Neuron (in vitro differentiated cells): ENCODE measurements at regions not wholly inside any gene's neighbourhood (a gene's known extent, or its start where the extent isn't known, plus 50 kb on each side); places are given as distances from the start of the nearest gene placed in this dataset.
"Not testable (repeated sequence)": the region's sequence is repeated elsewhere in the genome, so short reads cannot be mapped to it uniquely, and the experiment has no call there.

Experiments used
- H2AFZ ChIP-seq: one replicate; pipeline ENCODE4 v1.6.1; 2013; ENCODE audit warnings: low read depth, mild to moderate bottlenecking, inconsistent platforms, low read length, moderate library complexity
- H3K27me3 ChIP-seq: one replicate; pipeline ENCODE4 v1.6.1; 2013; ENCODE audit warnings: low read length; ENCODE audit not compliant: insufficient read depth
- H3K36me3 ChIP-seq: one replicate; pipeline ENCODE4 v1.6.1; 2013; ENCODE audit warnings: low read length; ENCODE audit not compliant: insufficient read depth
- H3K4me1 ChIP-seq: one replicate; pipeline ENCODE4 v1.6.1; 2013; ENCODE audit warnings: low read length; ENCODE audit not compliant: insufficient read depth
- H3K4me3 ChIP-seq: 2 replicates; pipeline ENCODE4 v1.5.1; 2013; ENCODE audit warnings: mild to moderate bottlenecking, low read length, moderate library complexity
- H3K9me3 ChIP-seq: one replicate; pipeline ENCODE4 v1.6.1; 2013; ENCODE audit warnings: low read length

- H2AFZ ChIP-seq, H3K9me3 ChIP-seq, H3K36me3 ChIP-seq, H3K4me3 ChIP-seq, H3K27me3 ChIP-seq, H3K4me1 ChIP-seq: not testable (repeated sequence)
Observed at GRCh38 chr12:115285429-115285828, 601.5 kb upstream of the TBX3 start.

- no peak overlapping the region for H2AFZ ChIP-seq
- H3K4me1 ChIP-seq = no peaks in the 10 kb centered on the region
- H3K9me3 ChIP-seq = no peaks in the 10 kb centered on the region
Observed at GRCh38 chr12:115273456-115273855, 589.5 kb upstream of the TBX3 start.

GRCh38 chr12:115268451-115268850 lies 584.5 kb upstream of the TBX3 start:
- no peak overlapping the region for H3K4me3 ChIP-seq
- H3K9me3 ChIP-seq = no peaks in the 10 kb centered on the region
- no peaks in the 10 kb centered on the region for H3K36me3 ChIP-seq
- H3K4me1 ChIP-seq = no peaks in the 10 kb centered on the region
- no peaks in the 10 kb centered on the region for H3K27me3 ChIP-seq
- H2AFZ ChIP-seq = no peak overlapping the region

More at GRCh38 chr12:115273456-115273855, 589.5 kb upstream of the TBX3 start:
- Histone ChIP-seq H3K4me3 (no peak overlapping the region), H3K36me3 (no peaks in the 10 kb centered on the region), H3K27me3 (no peaks in the 10 kb centered on the region)

GRCh38 chr12:115267891-115268290 lies 583.9 kb upstream of the TBX3 start:
- H3K9me3 ChIP-seq = no peaks in the 10 kb centered on the region
- no peak overlapping the region for H3K4me3 ChIP-seq
- H3K27me3 ChIP-seq = no peaks in the 10 kb centered on the region
- H3K36me3 ChIP-seq = no peaks in the 10 kb centered on the region
- H2AFZ ChIP-seq = no peak overlapping the region
- no peaks in the 10 kb centered on the region for H3K4me1 ChIP-seq

GRCh38 chr12:115267464-115267863 lies 583.5 kb upstream of the TBX3 start:
- H3K36me3 ChIP-seq = no peaks in the 10 kb centered on the region
- H2AFZ ChIP-seq = no peak overlapping the region
- no peaks in the 10 kb centered on the region for H3K27me3 ChIP-seq
- no peak overlapping the region for H3K4me3 ChIP-seq
- no peaks in the 10 kb centered on the region for H3K9me3 ChIP-seq
- H3K4me1 ChIP-seq = no peaks in the 10 kb centered on the region

GRCh38 chr12:115264605-115265004 lies 580.6 kb upstream of the TBX3 start:
- Histone ChIP-seq H3K36me3 (no peaks in the 10 kb centered on the region), H3K9me3 (no peaks in the 10 kb centered on the region), H3K4me1 (no peaks in the 10 kb centered on the region), H3K4me3 (no peak overlapping the region), H2AFZ (no peak overlapping the region), H3K27me3 (no peaks in the 10 kb centered on the region)

GRCh38 chr12:115261691-115262398 lies 577.9 kb upstream of the TBX3 start:
- no peak overlapping the region for H3K4me3 ChIP-seq
- no peaks in the 10 kb centered on the region for H3K36me3 ChIP-seq
- H3K4me1 ChIP-seq = no peaks in the 10 kb centered on the region

GRCh38 chr12:115260762-115261675 lies 577.0 kb upstream of the TBX3 start:
- no peak overlapping the region for H3K4me3 ChIP-seq
- no peak overlapping the region for H2AFZ ChIP-seq
- no peaks in the 10 kb centered on the region for H3K27me3 ChIP-seq
- H3K36me3 ChIP-seq = no peaks in the 10 kb centered on the region
- H3K4me1 ChIP-seq = no peaks in the 10 kb centered on the region
- H3K9me3 ChIP-seq = no peaks in the 10 kb centered on the region

More at GRCh38 chr12:115261691-115262398, 577.9 kb upstream of the TBX3 start:
- Histone ChIP-seq H2AFZ (no peak overlapping the region), H3K27me3 (no peaks in the 10 kb centered on the region), H3K9me3 (no peaks in the 10 kb centered on the region)

- Histone ChIP-seq H2AFZ (no peak overlapping the region), H3K4me3 (no peak overlapping the region), H3K4me1 (no peaks in the 10 kb centered on the region), H3K36me3 (no peaks in the 10 kb centered on the region), H3K27me3 (no peaks in the 10 kb centered on the region), H3K9me3 (no peaks in the 10 kb centered on the region)
Observed at GRCh38 chr12:115259968-115260747, 576.2 kb upstream of the TBX3 start.

- Histone ChIP-seq H3K27me3 (no peaks in the 10 kb centered on the region), H3K4me3 (no peak overlapping the region), H3K4me1 (no peaks in the 10 kb centered on the region), H2AFZ (no peak overlapping the region), H3K36me3 (no peaks in the 10 kb centered on the region), H3K9me3 (no peaks in the 10 kb centered on the region)
Observed at GRCh38 chr12:115257791-115258190, 573.8 kb upstream of the TBX3 start.

- no peak overlapping the region for H2AFZ ChIP-seq
Observed at GRCh38 chr12:115255962-115256361, 572.0 kb upstream of the TBX3 start.

GRCh38 chr12:115255257-115255656 lies 571.3 kb upstream of the TBX3 start:
- Histone ChIP-seq H3K4me1 (no peaks in the 10 kb centered on the region), H3K4me3 (no peak overlapping the region), H3K9me3 (no peaks in the 10 kb centered on the region), H3K27me3 (no peaks in the 10 kb centered on the region), H2AFZ (no peak overlapping the region), H3K36me3 (no peaks in the 10 kb centered on the region)

More at GRCh38 chr12:115255962-115256361, 572.0 kb upstream of the TBX3 start:
- Histone ChIP-seq H3K9me3 (no peaks in the 10 kb centered on the region), H3K4me3 (no peak overlapping the region), H3K4me1 (no peaks in the 10 kb centered on the region), H3K36me3 (no peaks in the 10 kb centered on the region), H3K27me3 (no peaks in the 10 kb centered on the region)

GRCh38 chr12:115253049-115253448 lies 569.1 kb upstream of the TBX3 start:
- Histone ChIP-seq H3K4me1 (no peaks in the 10 kb centered on the region), H3K27me3 (no peaks in the 10 kb centered on the region), H3K9me3 (no peaks in the 10 kb centered on the region), H2AFZ (no peak overlapping the region), H3K4me3 (no peak overlapping the region), H3K36me3 (no peaks in the 10 kb centered on the region)
